ENCODE measurements at regions not wholly inside any gene's neighbourhood (a gene's known extent, or its start where the extent isn't known, plus 50 kb on each side); places are given as distances from the start of the nearest gene placed in this dataset.

GRCh38 chr2:6214471-6214870 is 522.3 kb downstream of the SOX11 start:
- no peak for TF ChIP-seq TAF1 (IDR thresholded peaks at IDR 0.05; ENCODE audit: borderline replicate concordance, insufficient read depth, low read length)
- TF ChIP-seq POLR2AphosphoS5 (IDR thresholded peaks at IDR 0.05; ENCODE audit: low read depth, low read length): no peak
- no peak for TF ChIP-seq FOXP2 (optimal IDR thresholded peaks at IDR 0.05; ENCODE audit: borderline replicate concordance, extremely low read depth, extremely low read length, insufficient read depth)
- no peak for TF ChIP-seq REST (IDR thresholded peaks at IDR 0.05; ENCODE audit: insufficient read depth in 1 of 2, low read depth in 2 of 2, low read length in 2 of 2)
- no peak for TF ChIP-seq SIN3A (IDR thresholded peaks at IDR 0.05; ENCODE audit: borderline replicate concordance, insufficient read depth, low read length)

DNA sequence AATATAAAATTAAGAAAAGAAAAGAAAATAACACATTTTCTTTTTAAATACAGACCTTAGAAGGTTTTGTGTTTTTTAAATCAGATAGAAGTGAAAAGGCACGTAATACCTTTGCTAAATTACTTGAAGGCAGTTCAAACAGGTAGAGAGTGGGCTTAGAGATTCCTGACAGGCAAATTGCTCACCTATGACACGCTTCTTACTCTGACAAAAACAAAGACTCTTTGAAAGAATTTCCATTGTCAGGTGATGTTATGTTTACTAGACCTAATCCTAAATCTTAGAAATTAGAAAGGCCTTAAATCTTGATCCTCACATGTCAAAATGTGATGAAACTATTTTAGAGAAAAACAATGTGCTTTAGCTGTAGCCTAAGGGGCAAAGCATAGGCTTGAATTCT is 522.9 kb downstream of the SOX11 start:
- TF ChIP-seq TAF1 (IDR thresholded peaks at IDR 0.05; ENCODE audit: borderline replicate concordance, insufficient read depth, low read length): no peak
- TF ChIP-seq SIN3A (IDR thresholded peaks at IDR 0.05; ENCODE audit: borderline replicate concordance, insufficient read depth, low read length): no peak
- no peak for TF ChIP-seq REST (IDR thresholded peaks at IDR 0.05; ENCODE audit: insufficient read depth in 1 of 2, low read depth in 2 of 2, low read length in 2 of 2)
- no peak for TF ChIP-seq FOXP2 (optimal IDR thresholded peaks at IDR 0.05; ENCODE audit: borderline replicate concordance, extremely low read depth, extremely low read length, insufficient read depth)
- no peak for TF ChIP-seq POLR2AphosphoS5 (IDR thresholded peaks at IDR 0.05; ENCODE audit: low read depth, low read length)

- TF ChIP-seq POLR2AphosphoS5 (IDR thresholded peaks at IDR 0.05; ENCODE audit: low read depth, low read length): no peak
- TF ChIP-seq REST (IDR thresholded peaks at IDR 0.05; ENCODE audit: insufficient read depth in 1 of 2, low read depth in 2 of 2, low read length in 2 of 2): no peak
- no peak for TF ChIP-seq TAF1 (IDR thresholded peaks at IDR 0.05; ENCODE audit: borderline replicate concordance, insufficient read depth, low read length)
- no peak for TF ChIP-seq FOXP2 (optimal IDR thresholded peaks at IDR 0.05; ENCODE audit: borderline replicate concordance, extremely low read depth, extremely low read length, insufficient read depth)
- no peak for TF ChIP-seq SIN3A (IDR thresholded peaks at IDR 0.05; ENCODE audit: borderline replicate concordance, insufficient read depth, low read length)
Observed at GRCh38 chr2:6216234-6216633, 524.0 kb downstream of the SOX11 start.

DNA sequence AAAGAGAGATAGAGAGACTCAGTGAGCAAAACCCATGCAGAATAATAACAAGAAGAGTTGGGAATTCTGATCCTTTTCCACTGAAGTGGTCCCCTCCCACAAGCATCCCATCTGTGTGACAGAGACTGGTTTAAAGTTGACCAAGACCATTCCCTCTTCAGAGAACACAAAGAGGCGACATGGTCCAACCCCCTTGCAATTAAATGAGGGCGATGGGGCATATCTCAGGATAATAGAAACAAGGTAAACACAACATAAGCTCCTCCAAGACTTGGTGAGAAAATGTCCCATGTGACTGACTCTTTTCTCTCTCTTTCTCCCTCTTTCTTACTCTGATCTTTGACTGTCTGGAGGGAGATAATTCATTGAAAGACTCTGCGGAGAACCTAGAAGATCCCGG is 526.7 kb downstream of the SOX11 start:
- no peak for TF ChIP-seq POLR2AphosphoS5 (IDR thresholded peaks at IDR 0.05; ENCODE audit: low read depth, low read length)
- no peak for TF ChIP-seq REST (IDR thresholded peaks at IDR 0.05; ENCODE audit: insufficient read depth in 1 of 2, low read depth in 2 of 2, low read length in 2 of 2)
- no peak for TF ChIP-seq SIN3A (IDR thresholded peaks at IDR 0.05; ENCODE audit: borderline replicate concordance, insufficient read depth, low read length)
- no peak for TF ChIP-seq FOXP2 (optimal IDR thresholded peaks at IDR 0.05; ENCODE audit: borderline replicate concordance, extremely low read depth, extremely low read length, insufficient read depth)
- TF ChIP-seq TAF1 (IDR thresholded peaks at IDR 0.05; ENCODE audit: borderline replicate concordance, insufficient read depth, low read length): no peak

GRCh38 chr2:6219906-6220305 is 527.7 kb downstream of the SOX11 start:
- TF ChIP-seq POLR2AphosphoS5 (IDR thresholded peaks at IDR 0.05; ENCODE audit: low read depth, low read length) (no peak), TAF1 (IDR thresholded peaks at IDR 0.05; ENCODE audit: borderline replicate concordance, insufficient read depth, low read length) (no peak), FOXP2 (optimal IDR thresholded peaks at IDR 0.05; ENCODE audit: borderline replicate concordance, extremely low read depth, extremely low read length, insufficient read depth) (no peak), SIN3A (IDR thresholded peaks at IDR 0.05; ENCODE audit: borderline replicate concordance, insufficient read depth, low read length) (no peak), REST (IDR thresholded peaks at IDR 0.05; ENCODE audit: insufficient read depth in 1 of 2, low read depth in 2 of 2, low read length in 2 of 2) (no peak)

All from PFSK-1 (cell line).